ENCODE measurements at regions not wholly inside any gene's neighbourhood (a gene's known extent, or its start where the extent isn't known, plus 50 kb on each side); places are given as distances from the start of the nearest gene placed in this dataset.
A peak's percentile ranks its signal among the peaks of the same experiment; 100 is the strongest.

DNA sequence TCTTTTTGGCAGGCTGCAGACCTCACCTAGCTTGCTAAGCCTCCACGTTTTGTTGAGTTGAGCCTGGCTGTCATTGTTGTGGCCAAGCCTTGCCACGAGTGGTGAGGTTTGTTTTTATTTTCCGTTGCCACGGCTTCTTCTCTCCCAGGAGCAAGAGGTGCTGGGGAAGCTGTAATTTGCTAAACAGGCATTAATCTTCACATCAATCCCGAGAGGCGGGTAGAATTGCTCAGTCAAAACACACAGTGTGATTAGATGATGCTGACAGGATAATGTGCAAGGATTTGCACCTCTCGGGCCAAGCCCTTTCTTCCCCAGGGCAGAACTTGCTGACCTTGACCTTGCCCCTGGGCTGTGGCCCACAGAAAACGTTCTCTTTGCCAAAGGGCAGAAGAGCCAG lies 72.2 kb upstream of the ATP6AP2 start:
- no peak overlapping the region for H3K27ac ChIP-seq (ENCODE audit: insufficient read depth, low read depth, low read length, poor library complexity, severe bottlenecking)
- H3K9me3 ChIP-seq (ENCODE audit: control insufficient read depth, low read length) = no peaks in the 10 kb centered on the region
- WGBS, 2 experiments = 85 to 92% methylated on average over 8 of the region's 8 CpGs
- H3K27me3 ChIP-seq (ENCODE audit: control insufficient read depth, insufficient read depth, low read length, poor library complexity, severe bottlenecking) = no peaks in the 10 kb centered on the region
- H3K4me3 ChIP-seq (ENCODE audit: insufficient read depth, low read depth, low read length) = no peak overlapping the region
- H3K36me3 ChIP-seq (ENCODE audit: control insufficient read depth, insufficient read depth, low read length) = no peaks in the 10 kb centered on the region
- no peaks in the 10 kb centered on the region for H3K4me1 ChIP-seq (ENCODE audit: control insufficient read depth, insufficient read depth, low read length)

DNA sequence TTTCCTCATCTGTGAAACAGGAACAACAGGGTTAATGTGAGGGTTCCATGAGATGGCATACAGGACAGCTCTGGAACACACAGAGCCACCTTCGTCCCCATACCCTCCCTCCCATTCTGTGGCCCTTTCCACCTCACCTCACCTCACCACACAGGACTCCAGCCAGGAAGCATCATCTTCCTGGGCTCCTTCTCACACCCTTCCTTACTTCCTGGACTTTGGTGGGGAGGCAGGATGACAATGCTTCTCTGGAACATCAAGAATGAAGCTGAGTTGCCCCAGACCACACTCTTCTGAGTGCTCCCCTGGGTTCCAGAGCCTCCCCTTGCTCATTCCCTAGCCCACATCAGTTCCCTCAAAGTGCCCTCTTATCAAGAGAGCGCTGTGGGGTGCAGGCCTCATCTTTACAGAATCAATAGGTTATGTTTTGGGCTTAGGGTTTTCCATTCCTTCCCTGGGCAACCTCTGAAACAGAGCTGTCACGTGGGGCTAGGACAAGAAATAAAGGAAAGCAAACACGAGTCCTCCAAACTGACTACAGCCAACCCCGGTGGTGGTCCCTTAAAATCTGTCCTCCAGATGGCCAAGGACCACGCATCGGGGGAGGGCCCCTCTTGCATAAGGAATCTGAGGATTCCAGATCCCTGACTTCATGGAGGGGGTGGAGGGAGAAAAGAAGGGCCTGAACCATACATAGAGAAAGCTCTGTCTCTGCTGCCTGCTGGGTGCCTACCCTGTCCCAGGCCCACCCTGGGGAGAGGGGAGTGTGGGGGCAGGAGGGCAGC lies 74.4 kb upstream of the ATP6AP2 start:
- Histone ChIP-seq H3K4me3 (ENCODE audit: insufficient read depth, low read depth, low read length) (no peak overlapping the region), H3K4me1 (ENCODE audit: control insufficient read depth, insufficient read depth, low read length) (no peaks in the 10 kb centered on the region), H3K36me3 (ENCODE audit: control insufficient read depth, insufficient read depth, low read length) (no peaks in the 10 kb centered on the region), H3K9me3 (ENCODE audit: control insufficient read depth, low read length) (no peaks in the 10 kb centered on the region), H3K27ac (ENCODE audit: insufficient read depth, low read depth, low read length, poor library complexity, severe bottlenecking) (no peak overlapping the region), H3K27me3 (ENCODE audit: control insufficient read depth, insufficient read depth, low read length, poor library complexity, severe bottlenecking) (no peaks in the 10 kb centered on the region)
- WGBS, 2 experiments = 88 to 94% methylated on average over 6 to 7 of the region's 7 CpGs

DNA sequence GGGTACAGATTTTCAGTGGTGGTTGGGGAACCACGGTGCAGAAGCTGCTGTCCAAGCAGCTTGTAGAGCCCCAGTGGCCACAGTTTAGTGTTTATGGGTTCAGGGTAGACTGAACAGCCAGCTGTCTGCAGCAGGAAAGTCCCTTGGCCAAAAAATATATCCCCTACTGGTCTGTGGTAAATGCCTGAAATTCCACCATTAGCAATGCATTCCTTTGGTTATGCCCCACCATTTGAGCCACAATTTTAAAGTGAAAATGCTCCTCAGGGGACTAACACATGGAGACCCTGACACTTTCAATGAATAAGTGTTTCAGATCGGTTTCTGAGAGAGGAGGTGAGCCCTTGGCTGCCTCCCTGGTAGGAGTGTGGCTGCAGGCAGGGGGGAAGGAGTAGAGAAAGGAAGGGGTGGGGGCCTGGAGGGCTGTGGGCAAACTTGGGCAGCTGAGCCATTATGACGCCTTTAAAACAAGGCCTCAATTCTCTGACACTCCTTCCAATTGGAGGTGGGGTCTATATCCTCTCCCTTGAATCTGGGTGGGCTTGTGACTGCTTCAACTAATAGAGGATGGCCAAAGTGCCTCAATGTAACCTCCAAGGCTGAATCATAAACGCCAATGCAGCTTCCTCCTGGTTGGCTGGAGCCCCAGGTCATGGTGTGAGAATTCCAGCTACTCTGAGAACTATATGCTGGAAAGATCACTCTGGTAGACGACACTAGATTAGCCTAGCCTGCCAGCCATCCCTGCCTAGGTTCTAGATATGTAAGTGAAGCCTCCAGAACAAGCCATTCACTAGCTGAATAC lies 75.8 kb upstream of the ATP6AP2 start:
- H3K4me3 ChIP-seq (ENCODE audit: insufficient read depth, low read depth, low read length) = no peak overlapping the region
- H3K4me1 ChIP-seq (ENCODE audit: control insufficient read depth, insufficient read depth, low read length) = no peaks in the 10 kb centered on the region
- no peaks in the 10 kb centered on the region for H3K27me3 ChIP-seq (ENCODE audit: control insufficient read depth, insufficient read depth, low read length, poor library complexity, severe bottlenecking)
- no peaks in the 10 kb centered on the region for H3K36me3 ChIP-seq (ENCODE audit: control insufficient read depth, insufficient read depth, low read length)
- 49 to 61% methylated on average over 4 to 5 of the region's 5 CpGs for WGBS, 2 experiments
- H3K9me3 ChIP-seq (ENCODE audit: control insufficient read depth, low read length) = no peaks in the 10 kb centered on the region
- H3K27ac ChIP-seq (ENCODE audit: insufficient read depth, low read depth, low read length, poor library complexity, severe bottlenecking) = peak overlapping the region; percentile 60

DNA sequence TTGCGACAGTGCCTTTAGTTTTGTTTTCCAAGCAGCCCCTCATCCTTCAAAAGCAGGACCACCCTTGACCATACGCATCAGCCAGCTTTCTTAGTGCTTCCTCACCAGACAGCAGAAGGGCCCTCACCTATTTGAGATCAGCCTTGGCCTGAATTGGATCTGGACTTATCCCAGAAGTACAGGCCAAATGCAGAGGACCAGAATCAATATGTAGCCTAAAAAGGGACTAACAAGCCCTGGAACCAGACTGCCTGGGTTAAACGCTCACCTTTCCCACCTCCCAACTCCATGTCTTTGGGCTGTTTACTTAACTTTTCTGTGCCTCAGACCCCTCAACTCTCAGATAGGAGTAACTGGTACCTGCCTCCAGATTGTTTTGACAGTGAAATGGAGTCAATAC lies 77.7 kb upstream of the ATP6AP2 start:
- H3K27me3 ChIP-seq (ENCODE audit: control insufficient read depth, insufficient read depth, low read length, poor library complexity, severe bottlenecking) = no peaks in the 10 kb centered on the region
- H3K36me3 ChIP-seq (ENCODE audit: control insufficient read depth, insufficient read depth, low read length) = no peaks in the 10 kb centered on the region
- H3K27ac ChIP-seq (ENCODE audit: insufficient read depth, low read depth, low read length, poor library complexity, severe bottlenecking) = no peak overlapping the region
- WGBS, 2 experiments = 93 to 95% methylated on average over 3 of the region's 3 CpGs
- H3K9me3 ChIP-seq (ENCODE audit: control insufficient read depth, low read length) = no peaks in the 10 kb centered on the region
- H3K4me3 ChIP-seq (ENCODE audit: insufficient read depth, low read depth, low read length) = no peak overlapping the region
- H3K4me1 ChIP-seq (ENCODE audit: control insufficient read depth, insufficient read depth, low read length) = peaks cover 3% of the 10 kb centered on the region

DNA sequence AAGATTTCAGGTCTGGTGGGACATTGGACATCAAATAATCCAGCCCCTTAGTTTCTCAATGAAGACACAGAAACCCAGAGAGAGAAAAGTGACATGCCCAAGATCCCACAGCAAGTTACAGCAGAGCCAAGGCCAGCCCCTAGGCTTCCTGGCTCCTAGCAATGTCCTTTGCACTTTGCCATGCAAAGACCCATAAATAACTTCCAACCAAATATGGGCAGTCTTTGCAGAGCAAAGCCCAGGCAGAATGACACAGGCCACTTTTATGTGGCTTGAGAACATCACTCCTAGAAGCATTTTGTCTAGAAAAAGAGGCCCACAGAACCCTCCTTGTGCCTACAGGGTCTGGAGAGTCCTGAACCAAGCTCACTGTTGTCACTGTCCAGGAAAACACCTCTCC lies 78.1 kb upstream of the ATP6AP2 start:
- no peak overlapping the region for H3K27ac ChIP-seq (ENCODE audit: insufficient read depth, low read depth, low read length, poor library complexity, severe bottlenecking)
- H3K27me3 ChIP-seq (ENCODE audit: control insufficient read depth, insufficient read depth, low read length, poor library complexity, severe bottlenecking) = no peaks in the 10 kb centered on the region
- no peaks in the 10 kb centered on the region for H3K9me3 ChIP-seq (ENCODE audit: control insufficient read depth, low read length)
- no peak overlapping the region for H3K4me3 ChIP-seq (ENCODE audit: insufficient read depth, low read depth, low read length)
- H3K4me1 ChIP-seq (ENCODE audit: control insufficient read depth, insufficient read depth, low read length) = peaks cover 3% of the 10 kb centered on the region
- H3K36me3 ChIP-seq (ENCODE audit: control insufficient read depth, insufficient read depth, low read length) = no peaks in the 10 kb centered on the region

DNA sequence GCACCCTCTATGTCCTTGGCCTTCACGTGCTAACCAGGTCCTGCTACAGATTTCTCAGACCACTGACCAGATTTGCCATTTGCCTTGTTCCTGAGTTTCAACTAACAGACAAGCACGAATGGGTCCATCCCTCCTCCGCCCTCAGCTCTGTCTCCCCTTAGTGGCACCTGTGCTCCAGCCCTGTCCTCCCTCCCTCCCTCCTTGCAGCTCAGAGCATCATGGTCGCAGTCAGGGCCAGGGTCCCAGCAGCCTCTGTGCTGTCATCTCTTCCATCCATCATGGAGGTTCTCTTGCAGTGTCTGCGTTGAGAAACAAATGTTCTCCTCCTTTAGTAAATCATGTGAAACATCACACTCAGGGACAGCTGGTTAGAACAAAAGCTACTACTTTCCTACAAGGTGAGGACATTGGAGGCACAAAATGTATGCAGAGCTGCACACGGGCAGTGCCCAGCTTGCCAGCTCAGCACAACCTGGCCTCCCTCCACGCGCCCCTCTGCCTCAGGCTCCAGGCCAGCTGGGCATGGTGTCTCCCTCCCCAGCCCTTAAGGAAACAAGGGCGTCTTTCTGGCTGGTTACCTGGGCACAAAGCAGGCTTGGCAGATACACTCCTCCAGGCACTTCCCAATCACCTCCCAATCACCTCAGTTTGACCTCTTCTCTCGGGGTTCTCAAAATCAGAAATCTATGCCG lies 79.5 kb upstream of the ATP6AP2 start:
- H3K4me3 ChIP-seq (ENCODE audit: insufficient read depth, low read depth, low read length) = no peak overlapping the region

DNA sequence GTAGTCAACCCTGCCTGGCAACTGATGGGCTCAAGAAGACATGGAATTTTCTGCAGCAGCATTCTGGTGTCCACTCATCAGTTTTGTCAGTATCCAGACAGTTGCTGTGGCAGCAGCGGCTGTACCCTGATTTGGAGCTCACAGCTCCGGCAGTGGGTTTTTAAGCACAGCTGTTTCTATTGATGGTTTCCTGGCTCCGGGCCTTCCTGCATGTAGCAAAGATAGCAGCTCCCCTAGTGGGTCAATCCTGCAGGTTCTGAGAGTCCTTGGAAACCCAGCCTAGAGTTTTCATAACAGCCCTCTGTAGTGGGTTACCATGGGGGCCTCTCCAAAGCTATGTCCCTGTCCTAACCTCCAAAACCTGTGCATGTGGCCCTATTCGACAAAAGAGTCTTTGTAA lies 84.0 kb upstream of the ATP6AP2 start:
- Histone ChIP-seq H3K9me3 (ENCODE audit: control insufficient read depth, low read length) (no peaks in the 10 kb centered on the region), H3K4me1 (ENCODE audit: control insufficient read depth, insufficient read depth, low read length) (peaks cover 3% of the 10 kb centered on the region), H3K4me3 (ENCODE audit: insufficient read depth, low read depth, low read length) (no peak overlapping the region), H3K27ac (ENCODE audit: insufficient read depth, low read depth, low read length, poor library complexity, severe bottlenecking) (no peak overlapping the region), H3K27me3 (ENCODE audit: control insufficient read depth, insufficient read depth, low read length, poor library complexity, severe bottlenecking) (no peaks in the 10 kb centered on the region), H3K36me3 (ENCODE audit: control insufficient read depth, insufficient read depth, low read length) (no peaks in the 10 kb centered on the region)
- WGBS, 2 experiments = 75 to 78% methylated on average over 4 of the region's 4 CpGs

More for the DNA sequence above, 79.5 kb upstream of the ATP6AP2 start:
- 91 to 94% methylated on average over 11 of the region's 11 CpGs for WGBS, 2 experiments
- Histone ChIP-seq H3K9me3 (ENCODE audit: control insufficient read depth, low read length) (no peaks in the 10 kb centered on the region), H3K36me3 (ENCODE audit: control insufficient read depth, insufficient read depth, low read length) (no peaks in the 10 kb centered on the region), H3K27ac (ENCODE audit: insufficient read depth, low read depth, low read length, poor library complexity, severe bottlenecking) (no peak overlapping the region), H3K27me3 (ENCODE audit: control insufficient read depth, insufficient read depth, low read length, poor library complexity, severe bottlenecking) (no peaks in the 10 kb centered on the region), H3K4me1 (ENCODE audit: control insufficient read depth, insufficient read depth, low read length) (peaks cover 3% of the 10 kb centered on the region)

DNA sequence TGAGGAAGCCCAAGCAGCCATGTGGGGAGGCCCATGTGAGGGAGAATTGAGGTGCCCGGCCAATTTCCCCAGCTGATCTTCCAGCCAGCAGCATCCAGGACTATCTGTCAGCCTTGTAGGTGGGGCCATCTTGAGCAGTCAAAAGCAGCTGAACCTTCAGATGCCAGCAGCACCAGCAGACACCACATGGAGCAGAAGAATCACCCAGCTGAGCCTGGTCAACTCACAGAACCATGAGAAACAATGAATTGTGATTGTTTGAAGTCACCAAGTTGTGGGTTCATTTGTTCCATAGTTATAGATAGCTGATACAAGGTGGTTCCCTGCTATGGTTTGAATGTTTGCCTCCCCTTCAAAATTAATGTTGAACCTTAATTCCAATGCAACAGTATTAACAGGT lies 85.1 kb upstream of the ATP6AP2 start:
- peaks cover 5% of the 10 kb centered on the region for H3K4me1 ChIP-seq (ENCODE audit: control insufficient read depth, insufficient read depth, low read length)
- no peak overlapping the region for H3K27ac ChIP-seq (ENCODE audit: insufficient read depth, low read depth, low read length, poor library complexity, severe bottlenecking)
- WGBS, 2 experiments = 88 to 95% methylated on average over 1 of the region's 1 CpG
- no peak overlapping the region for H3K4me3 ChIP-seq (ENCODE audit: insufficient read depth, low read depth, low read length)
- no peaks in the 10 kb centered on the region for H3K36me3 ChIP-seq (ENCODE audit: control insufficient read depth, insufficient read depth, low read length)
- no peaks in the 10 kb centered on the region for H3K9me3 ChIP-seq (ENCODE audit: control insufficient read depth, low read length)
- H3K27me3 ChIP-seq (ENCODE audit: control insufficient read depth, insufficient read depth, low read length, poor library complexity, severe bottlenecking) = no peaks in the 10 kb centered on the region

DNA sequence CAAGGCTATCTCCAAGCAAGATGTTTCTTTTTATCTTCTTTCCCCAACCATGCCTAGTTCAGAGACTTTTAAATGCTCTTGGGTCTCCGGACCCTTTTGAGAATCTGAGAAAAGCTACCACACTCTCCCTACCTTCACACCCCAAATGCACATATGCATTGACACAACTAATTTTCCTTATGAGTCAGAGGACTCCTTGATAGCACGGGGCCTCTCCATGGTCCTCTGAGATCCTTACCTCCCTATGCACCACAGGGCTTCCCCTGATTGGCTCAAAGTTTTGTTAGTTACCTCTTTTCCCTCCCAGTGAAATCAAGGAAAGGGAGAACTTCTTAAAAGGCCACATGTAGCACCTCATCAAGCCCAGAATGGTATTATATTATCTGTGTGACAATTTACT lies 86.8 kb upstream of the ATP6AP2 start:
- 62 to 70% methylated on average over 2 of the region's 2 CpGs for WGBS, 2 experiments
- no peaks in the 10 kb centered on the region for H3K9me3 ChIP-seq (ENCODE audit: control insufficient read depth, low read length)
- H3K27me3 ChIP-seq (ENCODE audit: control insufficient read depth, insufficient read depth, low read length, poor library complexity, severe bottlenecking) = no peaks in the 10 kb centered on the region
- H3K4me1 ChIP-seq (ENCODE audit: control insufficient read depth, insufficient read depth, low read length) = peaks cover 7% of the 10 kb centered on the region
- no peaks in the 10 kb centered on the region for H3K36me3 ChIP-seq (ENCODE audit: control insufficient read depth, insufficient read depth, low read length)
- H3K4me3 ChIP-seq (ENCODE audit: insufficient read depth, low read depth, low read length) = no peak overlapping the region
- no peak overlapping the region for H3K27ac ChIP-seq (ENCODE audit: insufficient read depth, low read depth, low read length, poor library complexity, severe bottlenecking)

DNA sequence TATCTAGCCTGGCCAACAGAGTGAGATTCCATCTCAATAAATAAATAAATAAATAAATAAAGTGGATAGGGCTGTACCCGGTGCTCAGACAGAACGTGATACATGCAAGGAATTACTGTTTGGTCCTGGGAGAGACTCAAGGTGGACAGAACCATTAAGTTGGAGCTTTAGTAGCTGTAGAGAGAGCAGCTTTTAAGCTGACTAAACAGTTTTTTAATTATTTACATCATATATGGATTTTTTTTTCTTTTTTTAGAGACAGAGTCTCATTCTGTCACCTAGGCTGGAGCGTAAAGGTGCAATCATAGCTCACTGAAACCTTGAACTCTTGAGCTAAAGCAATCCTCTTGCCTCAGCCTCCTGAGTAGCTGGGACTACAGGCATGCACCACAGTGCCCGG lies 92.5 kb upstream of the ATP6AP2 start:
- H3K9me3 ChIP-seq (ENCODE audit: control insufficient read depth, low read length) = no peaks in the 10 kb centered on the region
- H3K4me1 ChIP-seq (ENCODE audit: control insufficient read depth, insufficient read depth, low read length) = peaks cover 10% of the 10 kb centered on the region
- no peak overlapping the region for H3K4me3 ChIP-seq (ENCODE audit: insufficient read depth, low read depth, low read length)
- H3K27me3 ChIP-seq (ENCODE audit: control insufficient read depth, insufficient read depth, low read length, poor library complexity, severe bottlenecking) = no peaks in the 10 kb centered on the region
- WGBS, 2 experiments = 97 to 100% methylated on average over 3 of the region's 4 CpGs
- H3K36me3 ChIP-seq (ENCODE audit: control insufficient read depth, insufficient read depth, low read length) = no peaks in the 10 kb centered on the region
- H3K27ac ChIP-seq (ENCODE audit: insufficient read depth, low read depth, low read length, poor library complexity, severe bottlenecking) = no peak overlapping the region
